ENCODE measurements at regions not wholly inside any gene's neighbourhood (a gene's known extent, or its start where the extent isn't known, plus 50 kb on each side); places are given as distances from the start of the nearest gene placed in this dataset.

GRCh38 chr10:125249948-125250347 lies 89.6 kb upstream of the CTBP2 start:
- Histone ChIP-seq H3K4me3 (ENCODE audit: low read depth, low read length) (no peak overlapping the region), H3K36me3 (ENCODE audit: control insufficient read depth, insufficient read depth, low read length) (no peaks in the 10 kb centered on the region), H3K27me3 (ENCODE audit: control insufficient read depth, insufficient read depth, low read length) (no peaks in the 10 kb centered on the region)
- TF ChIP-seq CTCF (IDR thresholded peaks at IDR 0.05; ENCODE audit: insufficient read depth, low read length, poor library complexity, severe bottlenecking): no peak
- no peak for DNase-seq (ENCODE audit: low read depth)

- Histone ChIP-seq H3K4me3 (ENCODE audit: low read depth, low read length) (no peak overlapping the region), H3K27me3 (ENCODE audit: control insufficient read depth, insufficient read depth, low read length) (no peaks in the 10 kb centered on the region), H3K36me3 (ENCODE audit: control insufficient read depth, insufficient read depth, low read length) (no peaks in the 10 kb centered on the region)
- DNase-seq (ENCODE audit: low read depth): no peak
- TF ChIP-seq CTCF (IDR thresholded peaks at IDR 0.05; ENCODE audit: insufficient read depth, low read length, poor library complexity, severe bottlenecking): no peak
These were observed 88.1 kb upstream of the CTBP2 start for GRCh38 chr10:125248489-125248888.

- Histone ChIP-seq H3K4me3 (ENCODE audit: low read depth, low read length) (no peak overlapping the region), H3K36me3 (ENCODE audit: control insufficient read depth, insufficient read depth, low read length) (no peaks in the 10 kb centered on the region), H3K27me3 (ENCODE audit: control insufficient read depth, insufficient read depth, low read length) (no peaks in the 10 kb centered on the region)
- DNase-seq (ENCODE audit: low read depth): no peak
- TF ChIP-seq CTCF (IDR thresholded peaks at IDR 0.05; ENCODE audit: insufficient read depth, low read length, poor library complexity, severe bottlenecking): no peak
These were observed 87.2 kb upstream of the CTBP2 start for GRCh38 chr10:125247576-125247975.

GRCh38 chr10:125243532-125244253 lies 83.3 kb upstream of the CTBP2 start:
- no peak for TF ChIP-seq CTCF (IDR thresholded peaks at IDR 0.05; ENCODE audit: insufficient read depth, low read length, poor library complexity, severe bottlenecking)
- no peak for DNase-seq (ENCODE audit: low read depth)
- no peaks in the 10 kb centered on the region for H3K36me3 ChIP-seq (ENCODE audit: control insufficient read depth, insufficient read depth, low read length)
- no peak overlapping the region for H3K4me3 ChIP-seq (ENCODE audit: low read depth, low read length)
- no peaks in the 10 kb centered on the region for H3K27me3 ChIP-seq (ENCODE audit: control insufficient read depth, insufficient read depth, low read length)

- Histone ChIP-seq H3K27me3 (ENCODE audit: control insufficient read depth, insufficient read depth, low read length) (no peaks in the 10 kb centered on the region), H3K36me3 (ENCODE audit: control insufficient read depth, insufficient read depth, low read length) (no peaks in the 10 kb centered on the region), H3K4me3 (ENCODE audit: low read depth, low read length) (no peak overlapping the region)
- no peak for TF ChIP-seq CTCF (IDR thresholded peaks at IDR 0.05; ENCODE audit: insufficient read depth, low read length, poor library complexity, severe bottlenecking)
- no peak for DNase-seq (ENCODE audit: low read depth)
These were observed 78.3 kb upstream of the CTBP2 start for GRCh38 chr10:125238682-125239081.

GRCh38 chr10:125236091-125236490 lies 75.7 kb upstream of the CTBP2 start:
- no peak for DNase-seq (ENCODE audit: low read depth)
- H3K36me3 ChIP-seq (ENCODE audit: control insufficient read depth, insufficient read depth, low read length): no peaks in the 10 kb centered on the region
- no peaks in the 10 kb centered on the region for H3K27me3 ChIP-seq (ENCODE audit: control insufficient read depth, insufficient read depth, low read length)
- TF ChIP-seq CTCF (IDR thresholded peaks at IDR 0.05; ENCODE audit: insufficient read depth, low read length, poor library complexity, severe bottlenecking): no peak
- no peak overlapping the region for H3K4me3 ChIP-seq (ENCODE audit: low read depth, low read length)

Data from kidney epithelial cell (primary cell).